RWPE1 (cell line): ENCODE measurements at regions not wholly inside any gene's neighbourhood (a gene's known extent, or its start where the extent isn't known, plus 50 kb on each side); places are given as distances from the start of the nearest gene placed in this dataset.

Source experiments
- CTCF ChIA-PET: fragments of 350-600 bp; sonication (Branson Sonifier 250); formaldehyde crosslinking; extraction: SDS; loops from one replicate; lab custom pipeline; 2021; lab: Yijun Ruan, JAX
- POLR2A ChIA-PET: fragments of 400-600 bp; formaldehyde crosslinking; extraction: SDS; loops from one replicate; lab custom pipeline; 2020; ENCODE audit warnings: antibody characterized with exemption; ENCODE audit not compliant: low non-redundant PET; lab: Yijun Ruan, JAX
- DNase-seq: peaks from one replicate; pipeline ENCODE4 v3.0.0; 2012; ENCODE audit warnings: low spot score
- H3K27ac ChIP-seq: fragments of 450-650 bp; 2 replicates; pipeline ENCODE4 v1.5.1; 2017
- TF ChIP-seq, protein P1 (sequence below): fragments of 450-650 bp; conservative IDR thresholded peaks from 2 replicates; pipeline ENCODE4 v1.5.1; 2017; ENCODE audit warnings: low read depth, mild to moderate bottlenecking

GRCh38 chr1:191536791-191537429 is 621.4 kb upstream of the RGS18 start:
- no peak overlapping the region for H3K27ac ChIP-seq
- TF ChIP-seq, protein P1, sequence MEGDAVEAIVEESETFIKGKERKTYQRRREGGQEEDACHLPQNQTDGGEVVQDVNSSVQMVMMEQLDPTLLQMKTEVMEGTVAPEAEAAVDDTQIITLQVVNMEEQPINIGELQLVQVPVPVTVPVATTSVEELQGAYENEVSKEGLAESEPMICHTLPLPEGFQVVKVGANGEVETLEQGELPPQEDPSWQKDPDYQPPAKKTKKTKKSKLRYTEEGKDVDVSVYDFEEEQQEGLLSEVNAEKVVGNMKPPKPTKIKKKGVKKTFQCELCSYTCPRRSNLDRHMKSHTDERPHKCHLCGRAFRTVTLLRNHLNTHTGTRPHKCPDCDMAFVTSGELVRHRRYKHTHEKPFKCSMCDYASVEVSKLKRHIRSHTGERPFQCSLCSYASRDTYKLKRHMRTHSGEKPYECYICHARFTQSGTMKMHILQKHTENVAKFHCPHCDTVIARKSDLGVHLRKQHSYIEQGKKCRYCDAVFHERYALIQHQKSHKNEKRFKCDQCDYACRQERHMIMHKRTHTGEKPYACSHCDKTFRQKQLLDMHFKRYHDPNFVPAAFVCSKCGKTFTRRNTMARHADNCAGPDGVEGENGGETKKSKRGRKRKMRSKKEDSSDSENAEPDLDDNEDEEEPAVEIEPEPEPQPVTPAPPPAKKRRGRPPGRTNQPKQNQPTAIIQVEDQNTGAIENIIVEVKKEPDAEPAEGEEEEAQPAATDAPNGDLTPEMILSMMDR, result no peak
- CTCF ChIA-PET, result interaction anchor here (0.7 kb wide), 1 partner anchor 194 kb away, joined by 4 read pairs; no protein-coding TSS in a partner anchor
- DNase-seq, result no peak
- POLR2A ChIA-PET, result no interaction called here

DNA sequence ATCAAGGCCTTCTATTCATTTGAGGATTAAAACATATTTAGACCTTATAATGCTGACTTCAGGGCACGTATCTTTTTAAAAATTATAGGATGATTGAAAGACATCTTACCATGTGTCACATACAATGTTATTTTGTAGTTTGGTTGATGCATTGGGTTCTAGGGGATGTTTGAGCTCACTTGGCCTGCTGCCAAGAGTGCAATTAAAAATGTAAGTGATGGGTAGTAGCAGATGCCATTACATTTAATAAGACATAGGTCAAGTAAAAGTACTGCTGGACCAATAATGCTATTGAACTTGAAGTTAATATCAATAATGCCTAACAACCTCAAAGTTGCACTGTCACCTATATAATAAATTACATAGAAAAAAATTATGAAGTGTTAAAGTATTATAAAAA is 616.5 kb upstream of the RGS18 start:
- POLR2A ChIA-PET, result no interaction called here
- DNase-seq, result no peak
- CTCF ChIA-PET, result no interaction called here
- TF ChIP-seq, protein P1, result no peak
- no peak overlapping the region for H3K27ac ChIP-seq

DNA sequence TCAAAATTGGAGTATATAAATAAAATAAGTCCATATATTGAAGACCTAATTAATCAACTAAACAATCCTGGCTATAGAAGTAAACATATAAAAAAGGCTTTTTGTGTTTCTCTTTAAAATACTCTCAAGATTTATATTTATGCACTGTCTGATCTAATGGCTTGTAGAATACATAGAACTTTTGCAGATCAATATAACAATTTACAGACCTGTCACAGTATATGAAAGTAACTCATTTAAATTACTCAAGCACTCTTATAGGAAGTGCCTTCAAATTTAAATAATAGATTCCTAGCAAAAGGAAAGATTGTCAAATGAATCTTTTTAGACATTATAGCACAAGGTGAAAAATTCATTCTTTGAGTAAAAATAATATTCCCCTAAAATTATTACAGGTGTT is 615.8 kb upstream of the RGS18 start:
- ChIA-PET CTCF (no interaction called here), POLR2A (no interaction called here)
- TF ChIP-seq, protein P1, result no peak
- no peak for DNase-seq
- H3K27ac ChIP-seq, result no peak overlapping the region

DNA sequence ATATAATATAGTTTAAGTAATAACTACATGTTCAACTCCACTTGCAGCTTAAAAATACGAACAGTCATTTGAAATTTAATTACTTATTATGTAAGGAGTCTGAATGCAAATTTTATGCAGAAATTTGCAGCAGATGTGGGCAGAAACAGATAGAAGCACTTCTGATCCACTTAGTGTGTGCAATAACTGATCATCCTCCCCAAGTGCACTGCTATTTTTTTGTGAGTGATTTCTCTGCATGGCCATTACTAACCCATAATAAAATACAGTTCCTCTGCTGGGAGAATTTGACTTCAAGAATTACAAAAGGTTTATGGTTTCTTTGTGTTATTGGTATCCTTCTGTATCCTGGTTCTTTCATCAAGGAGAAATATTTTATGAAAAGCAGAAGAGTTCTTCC is 611.5 kb upstream of the RGS18 start:
- TF ChIP-seq, protein P1, result no peak
- DNase-seq, result no peak
- no peak overlapping the region for H3K27ac ChIP-seq
- ChIA-PET CTCF (interaction anchor here (0.5 to 0.7 kb wide), 2 partner anchors 696 to 1796 kb away, joined by 3 read pairs; no protein-coding TSS in a partner anchor), POLR2A (no interaction called here)

- ChIA-PET POLR2A (no interaction called here), CTCF (no interaction called here)
- H3K27ac ChIP-seq, result no peak overlapping the region
- TF ChIP-seq, protein P1, result no peak
- DNase-seq, result no peak
Observed at GRCh38 chr1:191551019-191551418, 607.2 kb upstream of the RGS18 start.

DNA sequence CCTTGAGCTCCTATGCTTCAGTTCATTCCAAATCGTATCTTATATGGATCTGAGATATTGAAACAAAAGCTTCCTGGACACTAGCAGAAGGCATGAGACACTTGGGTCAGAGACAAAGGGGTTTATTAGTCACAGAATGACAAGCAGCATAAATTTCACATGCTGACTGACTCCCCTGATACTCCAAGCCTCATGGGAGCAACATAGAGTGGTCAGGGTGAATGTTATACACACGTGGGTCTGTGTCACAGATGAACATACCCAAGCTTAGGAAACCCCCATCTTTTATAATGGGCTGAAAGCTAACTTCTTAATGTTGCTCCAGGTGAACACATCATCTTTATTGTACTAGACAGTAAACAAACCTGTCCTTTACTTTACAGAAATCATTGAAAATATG is 599.9 kb upstream of the RGS18 start:
- POLR2A ChIA-PET, result no interaction called here

More for the DNA sequence above, 599.9 kb upstream of the RGS18 start:
- CTCF ChIA-PET, result no interaction called here
- no peak overlapping the region for H3K27ac ChIP-seq
- TF ChIP-seq, protein P1, result no peak
- DNase-seq, result no peak
